Activated CD4-positive, alpha-beta T cell treated with anti-CD3 and anti-CD28 coated beads for 48 hours (primary cell): ENCODE measurements at regions not wholly inside any gene's neighbourhood (a gene's known extent, or its start where the extent isn't known, plus 50 kb on each side); places are given as distances from the start of the nearest gene placed in this dataset.

Experiments used
- DNase-seq: peaks from one replicate; pipeline ENCODE4 v3.0.0-alpha.2; 2020

GRCh38 chr16:51960931-51961330 is 586.0 kb downstream of the TOX3 start:
- no peak for DNase-seq

- DNase-seq = no peak
Measured at GRCh38 chr16:51953286-51953985, 593.5 kb downstream of the TOX3 start.

GRCh38 chr16:51952500-51952899 is 594.4 kb downstream of the TOX3 start:
- DNase-seq = no peak

- DNase-seq = no peak
Measured at GRCh38 chr16:51951668-51952298, 595.2 kb downstream of the TOX3 start.

GRCh38 chr16:51950118-51950780 is 596.7 kb downstream of the TOX3 start:
- no peak for DNase-seq

- DNase-seq = no peak
Measured at GRCh38 chr16:51949282-51949681, 597.7 kb downstream of the TOX3 start.

GRCh38 chr16:51941412-51941811 is 605.5 kb downstream of the TOX3 start:
- no peak for DNase-seq

GRCh38 chr16:51940183-51940582 is 606.8 kb downstream of the TOX3 start:
- no peak for DNase-seq

- no peak for DNase-seq
Measured at GRCh38 chr16:51939378-51939871, 607.5 kb downstream of the TOX3 start.

- DNase-seq = no peak
Measured at GRCh38 chr16:51938861-51939260, 608.1 kb downstream of the TOX3 start.

GRCh38 chr16:51937771-51938170 is 609.2 kb downstream of the TOX3 start:
- no peak for DNase-seq

GRCh38 chr16:51936846-51937245 is 610.1 kb downstream of the TOX3 start:
- DNase-seq = no peak

GRCh38 chr16:51932317-51932716 is 614.6 kb downstream of the TOX3 start:
- DNase-seq = no peak

GRCh38 chr16:51931653-51932052 is 615.3 kb downstream of the TOX3 start:
- DNase-seq = no peak

- DNase-seq = no peak
Measured at GRCh38 chr16:51924744-51925143, 622.2 kb downstream of the TOX3 start.

- DNase-seq = no peak
Measured at GRCh38 chr16:51922476-51922875, 624.5 kb downstream of the TOX3 start.

GRCh38 chr16:51919736-51920135 is 627.2 kb downstream of the TOX3 start:
- no peak for DNase-seq

GRCh38 chr16:51916814-51917213 is 630.1 kb downstream of the TOX3 start:
- no peak for DNase-seq

- no peak for DNase-seq
Measured at GRCh38 chr16:51916231-51916630, 630.7 kb downstream of the TOX3 start.

- DNase-seq = no peak
Measured at GRCh38 chr16:51907680-51908079, 639.3 kb downstream of the TOX3 start.

- no peak for DNase-seq
Measured at GRCh38 chr16:51900221-51900780, 646.6 kb downstream of the TOX3 start.

GRCh38 chr16:51898872-51899271 is 648.1 kb downstream of the TOX3 start:
- DNase-seq = no peak

- no peak for DNase-seq
Measured at GRCh38 chr16:51896013-51896412, 650.9 kb downstream of the TOX3 start.
